Loucy (cell line): ENCODE measurements at regions not wholly inside any gene's neighbourhood (a gene's known extent, or its start where the extent isn't known, plus 50 kb on each side); places are given as distances from the start of the nearest gene placed in this dataset.

ENCODE experiments used
- EZH2phosphoT487 ChIP-seq: fragments of 200-600 bp; IDR thresholded peaks from 2 replicates; pipeline ENCODE4 v1.6.1; 2018; ENCODE audit warnings: antibody characterized with exemption, mild to moderate bottlenecking, moderate library complexity, borderline replicate concordance
- TF ChIP-seq, protein P1 (sequence below): fragments of 200-600 bp; sonication (generic); conservative IDR thresholded peaks from 2 replicates; pipeline ENCODE4 v1.5.1; 2014; ENCODE audit warnings: mild to moderate bottlenecking, antibody characterized with exemption, low read length

DNA sequence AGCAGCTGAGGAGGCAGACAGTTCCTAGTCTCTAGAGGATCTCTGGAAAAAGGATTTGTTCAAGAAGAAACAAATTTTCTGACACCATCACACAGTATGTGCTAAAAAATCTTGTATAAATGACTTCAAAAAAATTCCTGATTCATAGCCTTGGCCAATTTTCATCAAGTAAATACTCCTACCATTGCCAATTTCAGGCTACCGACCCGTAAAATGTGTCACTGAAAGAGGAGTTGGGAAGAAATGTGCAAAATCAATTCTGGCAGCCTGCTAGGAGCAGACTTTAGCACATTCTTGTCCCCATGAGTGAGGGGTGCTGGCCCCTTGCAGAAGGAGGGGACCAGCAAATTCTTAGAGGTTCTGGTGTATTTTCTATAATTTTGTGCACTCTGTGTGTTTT lies 109.4 kb downstream of the TMEM30B start:
- TF ChIP-seq, protein P1, sequence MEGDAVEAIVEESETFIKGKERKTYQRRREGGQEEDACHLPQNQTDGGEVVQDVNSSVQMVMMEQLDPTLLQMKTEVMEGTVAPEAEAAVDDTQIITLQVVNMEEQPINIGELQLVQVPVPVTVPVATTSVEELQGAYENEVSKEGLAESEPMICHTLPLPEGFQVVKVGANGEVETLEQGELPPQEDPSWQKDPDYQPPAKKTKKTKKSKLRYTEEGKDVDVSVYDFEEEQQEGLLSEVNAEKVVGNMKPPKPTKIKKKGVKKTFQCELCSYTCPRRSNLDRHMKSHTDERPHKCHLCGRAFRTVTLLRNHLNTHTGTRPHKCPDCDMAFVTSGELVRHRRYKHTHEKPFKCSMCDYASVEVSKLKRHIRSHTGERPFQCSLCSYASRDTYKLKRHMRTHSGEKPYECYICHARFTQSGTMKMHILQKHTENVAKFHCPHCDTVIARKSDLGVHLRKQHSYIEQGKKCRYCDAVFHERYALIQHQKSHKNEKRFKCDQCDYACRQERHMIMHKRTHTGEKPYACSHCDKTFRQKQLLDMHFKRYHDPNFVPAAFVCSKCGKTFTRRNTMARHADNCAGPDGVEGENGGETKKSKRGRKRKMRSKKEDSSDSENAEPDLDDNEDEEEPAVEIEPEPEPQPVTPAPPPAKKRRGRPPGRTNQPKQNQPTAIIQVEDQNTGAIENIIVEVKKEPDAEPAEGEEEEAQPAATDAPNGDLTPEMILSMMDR = no peak
- no peak for TF ChIP-seq EZH2phosphoT487
